HG02884 (cell line): ENCODE measurements at regions not wholly inside any gene's neighbourhood (a gene's known extent, or its start where the extent isn't known, plus 50 kb on each side); places are given as distances from the start of the nearest gene placed in this dataset.

Experiments
- ATAC-seq: cut with Tn5 transposase; IDR thresholded peaks from one replicate; pipeline ENCODE4 v1.9.1; 2021; ENCODE audit warnings: mild to moderate bottlenecking, moderate library complexity; ENCODE audit not compliant: unreplicated experiment

GRCh38 chr15:93497291-93497690 is 408.3 kb upstream of the RGMA start:
- ATAC-seq: no peak

GRCh38 chr15:93496888-93497287 is 407.9 kb upstream of the RGMA start:
- no peak for ATAC-seq

GRCh38 chr15:93495799-93496637 is 407.0 kb upstream of the RGMA start:
- no peak for ATAC-seq

- ATAC-seq: no peak
Measured at GRCh38 chr15:93493172-93493571, 404.2 kb upstream of the RGMA start.

GRCh38 chr15:93491291-93491690 is 402.3 kb upstream of the RGMA start:
- no peak for ATAC-seq

- no peak for ATAC-seq
Measured at GRCh38 chr15:93488296-93488713, 399.3 kb upstream of the RGMA start.

GRCh38 chr15:93486407-93487117 is 397.6 kb upstream of the RGMA start:
- no peak for ATAC-seq

- no peak for ATAC-seq
Measured at GRCh38 chr15:93485438-93486327, 396.7 kb upstream of the RGMA start.

- no peak for ATAC-seq
Measured at GRCh38 chr15:93483923-93484322, 394.9 kb upstream of the RGMA start.

GRCh38 chr15:93482731-93483130 is 393.7 kb upstream of the RGMA start:
- ATAC-seq: no peak

- ATAC-seq: no peak
Measured at GRCh38 chr15:93479715-93480114, 390.7 kb upstream of the RGMA start.

- ATAC-seq: no peak
Measured at GRCh38 chr15:93478947-93479346, 389.9 kb upstream of the RGMA start.

- ATAC-seq: no peak
Measured at GRCh38 chr15:93477721-93478120, 388.7 kb upstream of the RGMA start.

GRCh38 chr15:93477188-93477587 is 388.2 kb upstream of the RGMA start:
- ATAC-seq: no peak

GRCh38 chr15:93476491-93477177 is 387.6 kb upstream of the RGMA start:
- ATAC-seq: no peak

GRCh38 chr15:93474728-93475127 is 385.7 kb upstream of the RGMA start:
- no peak for ATAC-seq

GRCh38 chr15:93469994-93470393 is 381.0 kb upstream of the RGMA start:
- no peak for ATAC-seq

GRCh38 chr15:93467337-93467736 is 378.3 kb upstream of the RGMA start:
- no peak for ATAC-seq

GRCh38 chr15:93466380-93466779 is 377.4 kb upstream of the RGMA start:
- no peak for ATAC-seq

GRCh38 chr15:93462690-93463089 is 373.7 kb upstream of the RGMA start:
- ATAC-seq: no peak

- ATAC-seq: no peak
Measured at GRCh38 chr15:93460717-93461116, 371.7 kb upstream of the RGMA start.
